HL-60 (cell line): ENCODE measurements at regions not wholly inside any gene's neighbourhood (a gene's known extent, or its start where the extent isn't known, plus 50 kb on each side); places are given as distances from the start of the nearest gene placed in this dataset.

Experiments
- CTCF ChIP-seq: IDR thresholded peaks from one replicate; pipeline ENCODE4 v1.5.1; 2011; ENCODE audit warnings: low read length, control low read depth, inconsistent platforms; ENCODE audit not compliant: insufficient read depth
- GABPA ChIP-seq: IDR thresholded peaks from 2 replicates; pipeline ENCODE4 v1.6.1; 2012; ENCODE audit warnings: low read depth
- POLR2AphosphoS5 ChIP-seq: IDR thresholded peaks from 2 replicates; pipeline ENCODE4 v1.6.1; 2012; ENCODE audit warnings: low read depth
- REST ChIP-seq: IDR thresholded peaks from 2 replicates; pipeline ENCODE4 v1.6.1; 2012; ENCODE audit warnings: low read depth; ENCODE audit not compliant: insufficient replicate concordance
- SPI1 ChIP-seq: IDR thresholded peaks from 2 replicates; pipeline ENCODE4 v1.6.1; 2012; ENCODE audit warnings: low read depth, mild to moderate bottlenecking, borderline replicate concordance

- no peak for TF ChIP-seq CTCF
- no peak for TF ChIP-seq POLR2AphosphoS5
- TF ChIP-seq GABPA, result no peak
- TF ChIP-seq SPI1, result no peak
- no peak for TF ChIP-seq REST
Measured at GRCh38 chr2:47272905-47273758, 96.0 kb upstream of the EPCAM start.
